IMR-90 (cell line): ENCODE measurements at regions not wholly inside any gene's neighbourhood (a gene's known extent, or its start where the extent isn't known, plus 50 kb on each side); places are given as distances from the start of the nearest gene placed in this dataset.
A peak's percentile ranks its signal among the peaks of the same experiment; 100 is the strongest.

Experiments used
- ATAC-seq: fragments of 200-7000 bp; cut with Tn5 transposase; 2 replicates; pipeline ENCODE4 v1.9.1; 2020; ENCODE audit warnings: low read depth, mild to moderate bottlenecking, moderate library complexity
- BruUV-seq: library from RNA; stranded (reverse); fragments of 400-500 nt; replicated peaks from 2 replicates; lab custom pipeline; 2021; lab: Mats Ljungman, UMichigan
- CTCF ChIA-PET: fragments of 300-600 bp; formaldehyde crosslinking; extraction: SDS; loops from one replicate; lab custom pipeline; 2021; ENCODE audit warnings: antibody characterized with exemption; lab: Yijun Ruan, JAX
- POLR2A ChIA-PET: fragments of 300-600 bp; sonication (Branson Sonifier 250); formaldehyde crosslinking; loops from one replicate; lab custom pipeline; 2022; ENCODE audit warnings: antibody characterized with exemption; ENCODE audit not compliant: unreplicated experiment; lab: Charles Lee
- DNase-seq: peaks from one replicate; pipeline ENCODE4 v3.0.0; 2013
- H2AFZ ChIP-seq: replicated peaks from 2 replicates; pipeline ENCODE3; 2013; ENCODE audit warnings: low read length, mild to moderate bottlenecking; ENCODE audit not compliant: poor library complexity
- H2AK5ac ChIP-seq: 2 replicates; pipeline ENCODE4 v1.6.1; 2013; ENCODE audit warnings: low read depth, low read length, inconsistent platforms
- H2AK9ac ChIP-seq: replicated peaks from 2 replicates; pipeline ENCODE3; 2013; ENCODE audit warnings: mild to moderate bottlenecking, low read depth, low read length, moderate library complexity; ENCODE audit not compliant: poor library complexity
- H2BK120ac ChIP-seq: 2 replicates; pipeline ENCODE4 v1.6.1; 2013; ENCODE audit warnings: low read depth, low read length, inconsistent platforms
- H2BK15ac ChIP-seq: 3 replicates; pipeline ENCODE4 v1.6.1; 2013; ENCODE audit warnings: low read depth, low read length, inconsistent platforms
- H2BK20ac ChIP-seq: 2 replicates; pipeline ENCODE4 v1.6.1; 2013; ENCODE audit warnings: low read depth, mild to moderate bottlenecking, inconsistent platforms, low read length, moderate library complexity
- H2BK5ac ChIP-seq: 2 replicates; pipeline ENCODE4 v1.6.1; 2013; ENCODE audit warnings: mild to moderate bottlenecking, low read depth, low read length, inconsistent platforms; ENCODE audit not compliant: poor library complexity, severe bottlenecking
- H3K14ac ChIP-seq: replicated peaks from 2 replicates; pipeline ENCODE4 v1.6.1; 2013; ENCODE audit warnings: low read depth, low read length, inconsistent platforms
- H3K18ac ChIP-seq: 2 replicates; pipeline ENCODE4 v1.6.1; 2013; ENCODE audit warnings: low read depth, low read length, control low read depth
- H3K23ac ChIP-seq: 2 replicates; pipeline ENCODE4 v1.6.1; 2013; ENCODE audit warnings: low read depth, low read length, inconsistent platforms
- H3K27ac ChIP-seq: 2 replicates; pipeline ENCODE4 v1.5.1; 2013; ENCODE audit warnings: mild to moderate bottlenecking, control low read depth, low read length; ENCODE audit not compliant: insufficient read depth
- H3K27me3 ChIP-seq: 2 replicates; pipeline ENCODE4 v1.6.1; 2013; ENCODE audit warnings: low read length; ENCODE audit not compliant: control insufficient read depth, insufficient read depth
- H3K36me3 ChIP-seq: 2 replicates; pipeline ENCODE4 v1.6.1; 2013; ENCODE audit warnings: low read length, mixed read lengths; ENCODE audit not compliant: control insufficient read depth, insufficient read depth
- H3K4ac ChIP-seq: 2 replicates; pipeline ENCODE4 v1.6.1; 2013; ENCODE audit warnings: low read depth, low read length, inconsistent platforms
- H3K4me1 ChIP-seq: 2 replicates; pipeline ENCODE4 v1.6.1; 2013; ENCODE audit warnings: low read length, mixed read lengths; ENCODE audit not compliant: control insufficient read depth, insufficient read depth
- H3K4me2 ChIP-seq: 2 replicates; pipeline ENCODE4 v1.6.1; 2013; ENCODE audit warnings: low read depth, mild to moderate bottlenecking, control low read depth, low read length, moderate library complexity
- H3K4me3 ChIP-seq: 2 replicates; pipeline ENCODE4 v1.5.1; 2013; ENCODE audit warnings: low read depth, mild to moderate bottlenecking, control low read depth, low read length, moderate library complexity; ENCODE audit not compliant: insufficient read depth
- H3K56ac ChIP-seq: 2 replicates; pipeline ENCODE4 v1.6.1; 2013; ENCODE audit warnings: low read length, inconsistent platforms; ENCODE audit not compliant: insufficient read depth; ENCODE audit errors: extremely low read depth
- H3K79me1 ChIP-seq, 2 experiments: 2 replicates each; pipeline ENCODE4 v1.6.1; 2013; ENCODE audit warnings: low read length in 2 of 2, inconsistent platforms in 1 of 2, low read depth in 1 of 2
- H3K9ac ChIP-seq: 2 replicates; pipeline ENCODE4 v1.6.1; 2013; ENCODE audit warnings: low read depth, low read length, control low read depth
- H3K9me1 ChIP-seq: 2 replicates; pipeline ENCODE4 v1.6.1; 2013; ENCODE audit warnings: low read length, inconsistent platforms; ENCODE audit not compliant: insufficient read depth
- H3K9me3 ChIP-seq: 2 replicates; pipeline ENCODE4 v1.6.1; 2013; ENCODE audit warnings: low read length; ENCODE audit not compliant: control insufficient read depth, insufficient read depth
- H4K20me1 ChIP-seq: 2 replicates; pipeline ENCODE4 v1.6.1; 2013; ENCODE audit warnings: low read length, inconsistent platforms; ENCODE audit not compliant: insufficient read depth
- H4K5ac ChIP-seq: 2 replicates; pipeline ENCODE4 v1.6.1; 2013; ENCODE audit warnings: mild to moderate bottlenecking, low read depth, low read length, control low read depth
- H4K8ac ChIP-seq, 2 experiments: 2 replicates each; pipeline ENCODE4 v1.6.1; 2013; ENCODE audit warnings: low read depth in 2 of 2, low read length in 2 of 2, control low read depth in 1 of 2, inconsistent platforms in 1 of 2
- H4K91ac ChIP-seq: 2 replicates; pipeline ENCODE4 v1.6.1; 2013; ENCODE audit warnings: low read depth, low read length, inconsistent platforms; ENCODE audit not compliant: insufficient read depth
- CEBPB ChIP-seq: IDR thresholded peaks from 2 replicates; pipeline ENCODE4 v1.6.1; 2012; ENCODE audit warnings: low read depth, low read length, improper control_type of control experiment
- CTCF ChIP-seq: conservative IDR thresholded peaks from 2 replicates; pipeline ENCODE4 v1.5.1; 2012; ENCODE audit warnings: mild to moderate bottlenecking, low read depth, low read length, improper control_type of control experiment
- RAD21 ChIP-seq: IDR thresholded peaks from 2 replicates; pipeline ENCODE4 v1.6.1; 2012; ENCODE audit warnings: low read length, improper control_type of control experiment
- SMC3 ChIP-seq: fragments of 150-350 bp; IDR thresholded peaks from 2 replicates; pipeline ENCODE4 v1.6.1; 2016; ENCODE audit warnings: low read depth, mild to moderate bottlenecking, antibody characterized with exemption, low read length, moderate library complexity
- WGBS, 2 experiments: methylation state at CpG; one replicate each; pipeline versions ENCODE4 v1.1.5 to v1.1.7; 2013; ENCODE audit warnings: missing lambda C conversion rate in 2 of 2; ENCODE audit not compliant: insufficient read length in 1 of 2; ENCODE audit errors: extremely low coverage in 2 of 2; 5-methylcytosine and 5-hydroxymethylcytosine counted together
- dilution Hi-C: fragments of 300-500 bp; cut with HindIII; formaldehyde crosslinking; loops from one replicate; pipeline ENCODE4 v1.14.3; 2018; ENCODE audit warnings: low sequenced_read_pairs; ENCODE audit not compliant: unreplicated experiment
- in situ Hi-C: fragments of 300-500 bp; cut with MboI; formaldehyde crosslinking; loops from 3 replicates; pipeline ENCODE4 v1.14.3; 2019; ENCODE audit warnings: low sequenced_read_pairs, inconsistent platforms, mixed read lengths
- intact Hi-C: fragments of 100-400 bp; cut with micrococcal nuclease; formaldehyde crosslinking; loops from 2 replicates; pipeline ENCODE4 v1.10.0; 2022

GRCh38 chr5:32508806-32509805, 64.6 kb upstream of the ZFR start:
- Histone ChIP-seq H2BK120ac (peak overlapping the region; percentile 2; the same call in 1 of the 2 replicates), H3K9ac (no peak overlapping the region), H2BK20ac (no peak overlapping the region; the same call in 1 of the 2 replicates), H3K23ac (no peak overlapping the region), H4K8ac (no peak overlapping the region; a peak in 1 of 4 replicates), H2AK9ac (no peak overlapping the region), H4K5ac (no peak overlapping the region), H3K18ac (peak overlapping the region; percentile 45; the same call in 1 of the 2 replicates), H2BK5ac (no peak overlapping the region), H3K4me2 (no peak overlapping the region), H3K4me3 (no peak overlapping the region), H3K14ac (peak overlapping the region; percentile 2; the same call in 1 of the 2 replicates), H3K9me3 (no peaks in the 10 kb centered on the region), H3K27ac (no peak overlapping the region), H2AFZ (no peak overlapping the region), H2AK5ac (peak overlapping the region; percentile 22; the same call in 1 of the 2 replicates), H3K56ac (no peak overlapping the region), H3K4me1 (peaks cover 30% of the 10 kb centered on the region), H3K36me3 (no peaks in the 10 kb centered on the region), H3K4ac (no peak overlapping the region; the same call in 1 of the 2 replicates), H3K27me3 (no peaks in the 10 kb centered on the region), H4K20me1 (peaks cover 3% of the 10 kb centered on the region; the same call in 1 of the 2 replicates), H4K91ac (no peak overlapping the region), H3K9me1 (peaks cover 10% of the 10 kb centered on the region; the same call in 1 of the 2 replicates), H3K79me1 (no peaks in the 10 kb centered on the region), H2BK15ac (peak overlapping the region; percentile 40; the same call in 1 of the 3 replicates)
- no CpG with 5 or more reads among the region's 8 CpGs for WGBS, 2 experiments
- no TSS peak for BruUV-seq
- intact Hi-C loops: loop anchor here (5.0 to 10.0 kb wide), 2 partner anchors 78 to 916 kb away; partner anchors contain the start of gene SUB1
- ChIA-PET CTCF (interaction anchor here (2.0 kb wide), 1 partner anchor 81 kb away, joined by 8 read pairs; no protein-coding TSS in a partner anchor), POLR2A (no interaction called here)
- no peak for DNase-seq
- ATAC-seq: no peak
- dilution Hi-C loops: no loop called here
- no peak for TF ChIP-seq CTCF
- TF ChIP-seq CEBPB: no peak
- no peak for TF ChIP-seq SMC3
- no peak for TF ChIP-seq RAD21
- in situ Hi-C loops: loop anchor here (5.0 kb wide), 1 partner anchor 73 kb away; no protein-coding TSS in a partner anchor
